GM21825 (cell line): ENCODE measurements at regions not wholly inside any gene's neighbourhood (a gene's known extent, or its start where the extent isn't known, plus 50 kb on each side); places are given as distances from the start of the nearest gene placed in this dataset.
"Not testable (repeated sequence)": the region's sequence is repeated elsewhere in the genome, so short reads cannot be mapped to it uniquely, and the experiment has no call there.

Experiments used
- ATAC-seq: cut with Tn5 transposase; IDR thresholded peaks from one replicate; pipeline ENCODE4 v1.9.1; 2021; ENCODE audit warnings: mild to moderate bottlenecking, moderate library complexity; ENCODE audit not compliant: unreplicated experiment

DNA sequence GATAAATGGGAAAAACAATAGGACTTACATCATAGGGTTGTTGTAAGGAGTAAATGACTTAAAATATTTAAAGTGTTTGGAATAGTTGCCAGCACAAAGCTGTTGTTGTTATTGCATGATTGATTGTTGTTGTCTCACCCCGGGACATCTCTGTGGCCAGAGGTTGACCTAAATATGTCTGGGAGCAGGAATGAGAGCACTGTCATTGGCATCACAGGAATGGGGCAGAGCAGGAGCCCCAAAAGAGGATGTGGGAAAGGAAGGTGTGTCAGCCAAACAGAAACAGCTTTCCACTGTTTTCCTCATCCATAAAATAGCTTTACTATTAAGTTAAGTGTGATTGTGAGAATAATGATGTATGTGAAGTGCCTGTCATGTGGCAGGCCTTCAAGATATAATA is 121.6 kb downstream of the TMEM168 start:
- no peak for ATAC-seq

DNA sequence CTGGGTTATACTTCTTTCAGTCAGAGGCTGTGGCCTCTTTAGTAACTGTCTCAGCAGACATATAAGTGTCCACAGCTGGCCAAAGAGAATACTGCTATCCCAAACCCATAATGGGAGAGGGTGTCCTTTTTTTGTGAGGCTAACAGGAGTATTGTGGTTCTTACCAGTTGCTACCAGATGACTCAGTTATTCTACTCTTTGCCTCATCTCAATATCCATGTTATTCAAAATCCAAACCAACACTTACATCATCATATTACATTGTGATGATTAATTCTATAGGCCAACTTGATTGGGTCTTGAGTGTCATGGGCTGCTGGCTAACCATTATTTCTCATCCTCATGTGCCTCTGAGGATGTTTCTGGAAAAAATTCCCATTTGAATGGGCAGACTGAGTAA is 120.9 kb downstream of the TMEM168 start:
- no peak for ATAC-seq

DNA sequence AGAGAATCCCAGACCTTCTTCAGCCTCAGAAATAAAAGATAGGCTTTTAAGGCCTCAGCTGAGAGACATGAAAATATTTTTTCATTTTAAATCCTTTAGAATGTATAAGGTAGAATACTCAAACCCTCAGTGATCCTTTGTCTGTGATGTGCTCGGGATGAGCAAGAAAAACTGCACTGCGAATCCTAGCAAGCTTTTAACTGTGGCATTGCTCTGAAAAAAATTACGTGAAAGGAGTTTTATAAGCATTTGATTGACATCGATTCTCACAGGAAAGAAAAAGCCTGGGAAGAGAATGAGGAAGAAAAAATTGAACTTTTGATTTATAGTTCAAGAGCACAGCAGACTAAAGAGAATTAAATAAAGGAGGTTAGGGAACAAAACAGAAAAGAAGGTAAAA is 120.0 kb downstream of the TMEM168 start:
- no peak for ATAC-seq

DNA sequence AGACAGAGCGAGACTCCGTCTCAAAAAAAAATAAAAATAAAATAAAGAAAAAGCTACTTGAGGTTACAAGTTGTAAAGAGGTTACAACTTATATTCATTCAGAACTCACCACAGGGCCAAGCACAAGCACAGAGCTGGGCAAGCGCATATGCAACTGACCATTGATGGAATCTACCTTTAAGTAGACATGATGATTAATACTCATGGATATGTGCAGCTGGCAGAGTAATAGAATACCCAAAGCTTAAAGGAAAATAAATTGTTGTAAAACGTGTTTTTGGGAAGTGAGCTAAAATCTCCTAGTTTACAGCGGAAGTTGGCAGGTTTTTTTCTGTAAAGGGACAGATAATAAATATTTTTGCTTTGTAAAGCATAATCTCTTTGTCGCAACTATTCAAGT is 111.6 kb downstream of the TMEM168 start:
- ATAC-seq: no peak

DNA sequence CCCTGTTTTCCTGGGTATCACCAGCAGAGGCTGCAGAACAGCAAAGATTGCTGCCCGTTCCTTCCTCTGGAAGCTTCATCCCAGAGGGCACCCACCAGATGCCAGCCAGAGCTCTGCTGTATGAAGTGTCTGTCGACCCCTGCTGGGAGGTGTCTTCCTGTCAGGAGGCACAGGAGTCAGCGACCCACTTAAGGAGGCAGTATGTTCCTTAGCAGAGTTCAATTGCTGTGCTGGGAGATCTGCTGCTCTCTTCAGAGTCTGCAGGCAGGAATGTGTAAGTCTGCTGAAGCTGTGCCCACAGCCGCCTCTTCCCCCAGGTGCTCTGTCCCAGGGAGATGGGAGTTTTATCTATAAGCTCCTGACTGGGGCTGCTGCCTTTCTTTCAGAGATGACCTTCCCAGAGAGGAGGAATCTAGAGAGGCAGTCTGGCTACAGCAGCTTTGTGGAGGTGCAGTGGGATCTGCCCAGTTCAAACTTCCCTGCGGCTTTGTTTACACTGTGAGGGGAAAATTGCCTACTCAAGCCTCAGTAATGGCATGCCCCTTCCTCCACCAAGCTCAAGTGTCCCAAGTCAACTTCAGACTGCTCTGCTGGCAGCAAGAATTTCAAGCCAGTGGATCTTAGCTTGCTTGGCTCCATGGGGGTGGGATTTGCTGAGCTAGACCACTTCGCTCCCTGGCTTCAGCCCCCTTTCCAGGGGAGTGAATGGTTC is 100.6 kb downstream of the TMEM168 start:
- ATAC-seq: not testable (repeated sequence)

DNA sequence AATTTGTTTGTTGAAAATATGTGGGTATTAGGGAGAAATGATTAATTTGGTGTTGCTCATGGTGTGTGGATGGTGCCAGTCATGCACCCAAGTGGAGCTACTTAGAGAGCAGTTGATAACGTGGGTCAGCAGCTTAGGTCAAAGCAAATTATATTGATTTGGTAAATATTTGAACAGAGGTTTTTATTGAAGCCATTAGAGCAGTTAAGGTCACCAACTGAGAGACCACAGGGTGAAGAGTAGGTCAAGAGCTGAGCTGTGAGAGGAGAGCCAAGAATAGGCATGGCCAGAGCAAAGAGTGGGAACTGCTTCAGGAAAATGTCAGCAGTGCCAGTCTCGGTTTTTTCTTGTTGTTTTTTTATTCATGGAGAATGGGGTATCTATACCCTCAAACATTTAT is 97.9 kb downstream of the TMEM168 start:
- no peak for ATAC-seq

DNA sequence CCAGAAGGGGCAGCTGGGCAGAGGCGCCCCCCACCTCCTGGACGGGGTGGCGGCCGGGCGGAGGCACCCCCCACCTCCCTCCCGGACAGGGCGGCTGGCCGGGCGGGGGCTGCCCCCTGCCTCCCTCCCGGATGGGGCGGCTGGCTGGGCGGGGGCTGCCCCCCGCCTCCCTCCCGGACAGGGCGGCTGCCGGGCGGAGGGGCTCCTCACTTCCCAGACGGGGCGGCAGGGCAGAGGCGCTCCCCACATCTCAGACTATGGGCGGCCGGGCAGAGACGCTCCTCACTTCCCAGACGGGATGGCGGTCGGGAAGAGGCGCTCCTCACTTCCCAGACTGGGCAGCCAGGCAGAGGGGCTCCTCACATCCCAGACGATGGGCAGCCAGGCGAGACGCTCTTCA is 93.0 kb downstream of the TMEM168 start:
- not testable (repeated sequence) for ATAC-seq

DNA sequence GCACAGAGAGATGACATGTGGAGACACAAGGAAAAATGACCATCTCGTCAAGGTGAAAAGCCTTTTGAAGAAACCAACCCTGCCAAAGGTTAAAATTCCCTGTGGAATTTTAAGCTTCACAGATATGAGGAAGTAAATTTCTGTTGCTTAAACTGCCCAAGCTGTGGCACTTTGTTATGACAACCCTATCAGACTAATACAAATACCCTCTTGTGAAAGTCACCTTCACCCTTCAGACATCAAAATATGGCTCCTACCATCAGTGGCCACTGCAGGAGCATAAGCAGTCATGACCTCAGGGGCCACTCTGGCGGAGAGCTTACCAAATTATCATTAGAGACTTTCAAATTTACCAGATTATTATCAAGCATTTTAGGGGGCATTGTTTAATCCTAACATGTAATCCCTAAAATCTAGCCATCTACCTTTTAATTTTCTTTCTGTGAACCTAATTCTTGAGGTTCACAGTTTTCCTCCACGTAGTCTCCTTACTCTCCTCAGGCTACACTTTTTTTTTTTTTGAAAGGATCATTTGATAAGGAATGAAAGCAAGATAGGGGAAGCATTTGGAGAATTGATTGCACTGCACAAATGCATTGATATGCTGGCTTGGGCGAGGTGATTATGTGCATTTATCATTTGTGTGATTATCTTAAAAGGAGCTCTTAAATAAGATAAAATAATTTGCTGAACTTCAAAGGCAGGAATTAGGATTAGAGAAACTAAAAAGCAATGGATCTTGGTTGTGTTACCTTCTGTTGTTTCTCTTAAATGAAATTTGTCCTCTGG is 90.3 kb downstream of the TMEM168 start:
- ATAC-seq: no peak

DNA sequence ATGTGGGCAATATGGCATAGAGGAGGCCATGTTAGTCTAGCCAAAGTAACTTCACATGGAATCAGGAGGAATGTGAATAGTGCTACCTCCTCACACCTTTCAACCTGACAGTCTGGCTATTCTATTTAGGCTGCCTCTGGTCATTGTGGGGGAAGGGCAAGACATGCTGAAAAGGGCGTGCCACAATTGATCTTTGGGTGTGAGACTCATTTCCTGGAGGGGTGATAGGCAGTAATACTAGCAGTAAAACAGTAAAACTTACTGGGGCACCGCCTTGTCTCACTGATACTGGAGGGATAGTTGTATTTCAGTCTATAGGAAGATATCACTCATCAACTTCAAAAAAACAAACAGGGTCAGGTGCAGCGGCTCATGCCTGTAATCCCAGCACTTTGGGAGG is 88.7 kb downstream of the TMEM168 start:
- ATAC-seq: no peak

DNA sequence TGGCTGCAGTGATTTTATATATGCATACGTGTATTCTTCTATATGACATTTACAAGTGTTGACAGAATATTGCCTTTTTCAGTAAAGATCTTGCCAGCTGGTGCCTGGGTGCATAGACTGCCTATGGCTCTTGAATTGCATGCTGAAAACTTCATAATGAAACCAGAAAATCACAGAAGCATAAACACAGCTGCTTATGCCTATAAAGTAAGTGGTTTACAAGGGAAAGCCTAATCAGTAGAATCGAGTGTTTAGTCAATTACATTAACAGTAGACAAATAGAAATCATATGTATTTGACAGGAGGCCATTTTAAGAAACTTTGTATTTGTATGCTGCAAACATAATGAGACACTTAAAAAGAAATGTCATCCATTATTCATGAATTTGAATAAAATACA is 82.5 kb downstream of the TMEM168 start:
- no peak for ATAC-seq

DNA sequence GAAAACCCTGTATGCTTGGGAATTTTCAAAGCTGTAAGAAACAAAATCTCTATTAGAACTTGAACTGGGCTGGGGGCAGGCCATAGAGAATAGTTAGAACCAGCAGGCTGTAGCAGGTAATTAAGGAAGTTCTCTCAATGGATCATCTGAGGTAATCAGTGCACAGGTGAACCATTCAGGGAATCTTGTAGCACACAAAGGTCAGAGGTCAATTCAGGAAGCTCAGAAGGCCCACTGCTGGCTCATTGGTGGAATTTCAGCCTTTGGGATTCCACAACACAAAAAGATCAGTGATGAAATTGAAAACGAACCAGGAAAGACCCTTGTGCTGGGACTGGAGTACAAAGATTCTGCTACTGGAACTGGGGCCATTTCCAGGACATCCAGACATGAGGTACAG is 82.0 kb downstream of the TMEM168 start:
- no peak for ATAC-seq
